A673 (cell line): ENCODE measurements at regions not wholly inside any gene's neighbourhood (a gene's known extent, or its start where the extent isn't known, plus 50 kb on each side); places are given as distances from the start of the nearest gene placed in this dataset.

ENCODE experiments used
- BruUV-seq: library from RNA; stranded (reverse); fragments of 400-500 nt; replicated peaks from 2 replicates; lab custom pipeline; 2021; lab: Mats Ljungman, UMichigan
- CTCF ChIA-PET: fragments of 300-600 bp; sonication (Branson Sonifier 250); formaldehyde crosslinking; loops from one replicate; lab custom pipeline; 2022; ENCODE audit warnings: antibody characterized with exemption; lab: Charles Lee
- POLR2A ChIA-PET: fragments of 300-600 bp; sonication (Branson Sonifier 250); formaldehyde crosslinking; loops from one replicate; lab custom pipeline; 2022; ENCODE audit warnings: antibody characterized with exemption; ENCODE audit not compliant: low non-redundant PET; lab: Charles Lee
- DNase-seq: peaks from one replicate; pipeline ENCODE4 v3.0.0-alpha.2; 2015; ENCODE audit warnings: low spot score
- H3K27ac ChIP-seq: fragments of 200-600 bp; sonication (generic); 2 replicates; pipeline ENCODE4 v1.5.1; 2016; ENCODE audit warnings: mixed run types, low read depth, mild to moderate bottlenecking, mixed read lengths, antibody characterized with exemption, low read length; ENCODE audit not compliant: poor library complexity, severe bottlenecking
- H3K27me3 ChIP-seq: fragments of 200-600 bp; sonication (generic); replicated peaks from 2 replicates; pipeline ENCODE4 v1.6.1; 2017; ENCODE audit warnings: mixed run types, low read depth, mild to moderate bottlenecking, mixed read lengths, antibody characterized with exemption, low read length; ENCODE audit not compliant: insufficient read depth, poor library complexity
- H3K36me3 ChIP-seq: fragments of 200-600 bp; sonication (generic); 2 replicates; pipeline ENCODE4 v1.6.1; 2016; ENCODE audit warnings: mixed run types, mild to moderate bottlenecking, mixed read lengths, antibody characterized with exemption, low read length; ENCODE audit not compliant: insufficient read depth, poor library complexity, severe bottlenecking
- H3K4me1 ChIP-seq: fragments of 200-600 bp; sonication (generic); 2 replicates; pipeline ENCODE4 v1.6.1; 2017; ENCODE audit warnings: mixed run types, mild to moderate bottlenecking, mixed read lengths, antibody characterized with exemption, low read length; ENCODE audit not compliant: insufficient read depth, poor library complexity, severe bottlenecking
- H3K4me3 ChIP-seq: fragments of 200-600 bp; sonication (generic); 2 replicates; pipeline ENCODE4 v1.5.1; 2016; ENCODE audit warnings: low read depth, mixed run types, mild to moderate bottlenecking, mixed read lengths, low read length; ENCODE audit not compliant: poor library complexity, severe bottlenecking
- H3K9me3 ChIP-seq: fragments of 200-600 bp; sonication (generic); 2 replicates; pipeline ENCODE4 v1.6.1; 2016; ENCODE audit warnings: mixed run types, low read depth, mild to moderate bottlenecking, mixed read lengths, antibody characterized with exemption, low read length; ENCODE audit not compliant: poor library complexity, severe bottlenecking
- CTCF ChIP-seq: fragments of 300-800, 200-600 bp; sonication (generic); conservative IDR thresholded peaks from 2 replicates; pipeline ENCODE4 v1.5.1; 2017; ENCODE audit warnings: low read depth, mild to moderate bottlenecking, antibody characterized with exemption, low read length, moderate library complexity, mixed read lengths
- EZH2 ChIP-seq: fragments of 200-600 bp; sonication (generic); IDR thresholded peaks from 2 replicates; pipeline ENCODE4 v1.6.1; 2017; ENCODE audit warnings: borderline replicate concordance, low read depth, mild to moderate bottlenecking, mixed read lengths, antibody characterized with exemption, low read length; ENCODE audit not compliant: poor library complexity, severe bottlenecking
- intact Hi-C: fragments of 100-400 bp; cut with micrococcal nuclease; formaldehyde crosslinking; loops from one replicate; pipeline ENCODE4 v1.10.0; 2022; ENCODE audit not compliant: unreplicated experiment

- Histone ChIP-seq H3K27ac (no peak overlapping the region), H3K27me3 (no peaks in the 10 kb centered on the region), H3K4me1 (no peaks in the 10 kb centered on the region), H3K9me3 (no peaks in the 10 kb centered on the region), H3K4me3 (no peak overlapping the region), H3K36me3 (no peaks in the 10 kb centered on the region)
- ChIA-PET CTCF (no interaction called here), POLR2A (no interaction called here)
- TF ChIP-seq EZH2 (no peak), CTCF (no peak)
- intact Hi-C loops = no loop called here
- DNase-seq = no peak
- no TSS peak for BruUV-seq
These were observed 88.0 kb upstream of the IGF1R start for GRCh38 chr15:98560338-98560737.

- POLR2A ChIA-PET = no interaction called here
These were observed 87.0 kb upstream of the IGF1R start for GRCh38 chr15:98561169-98561941.

GRCh38 chr15:98562331-98562937 lies 85.9 kb upstream of the IGF1R start:
- Histone ChIP-seq H3K4me3 (no peak overlapping the region), H3K36me3 (no peaks in the 10 kb centered on the region), H3K9me3 (no peaks in the 10 kb centered on the region), H3K4me1 (no peaks in the 10 kb centered on the region), H3K27me3 (no peaks in the 10 kb centered on the region), H3K27ac (no peak overlapping the region)
- no peak for DNase-seq
- intact Hi-C loops = no loop called here
- BruUV-seq = no TSS peak
- TF ChIP-seq CTCF (no peak), EZH2 (no peak)
- POLR2A ChIA-PET = no interaction called here
- CTCF ChIA-PET = no interaction called here

More at GRCh38 chr15:98561169-98561941, 87.0 kb upstream of the IGF1R start:
- Histone ChIP-seq H3K4me1 (no peaks in the 10 kb centered on the region), H3K27ac (no peak overlapping the region), H3K4me3 (no peak overlapping the region), H3K36me3 (no peaks in the 10 kb centered on the region), H3K9me3 (no peaks in the 10 kb centered on the region), H3K27me3 (no peaks in the 10 kb centered on the region)
- no peak for TF ChIP-seq EZH2
- no peak for TF ChIP-seq CTCF
- intact Hi-C loops = no loop called here
- BruUV-seq = no TSS peak
- no peak for DNase-seq
- CTCF ChIA-PET = interaction anchor here (0.6 kb wide), 1 partner anchor 76 kb away, joined by 12 read pairs; no protein-coding TSS in a partner anchor
